Effector memory CD4-positive, alpha-beta T cell (primary cell): ENCODE measurements at regions not wholly inside any gene's neighbourhood (a gene's known extent, or its start where the extent isn't known, plus 50 kb on each side); places are given as distances from the start of the nearest gene placed in this dataset.

Experiments
- DNase-seq, 3 donors: peaks; one replicate each; pipeline ENCODE4 v3.0.0-alpha.2; 2020
- H3K27ac ChIP-seq: 2 replicates; pipeline ENCODE4 v1.7.0; 2013; ENCODE audit warnings: mild to moderate bottlenecking, low read length, moderate library complexity; ENCODE audit not compliant: insufficient read depth, poor library complexity, severe bottlenecking
- H3K27me3 ChIP-seq: replicated peaks from 2 replicates; pipeline ENCODE4 v1.7.0; 2013; ENCODE audit warnings: mild to moderate bottlenecking, low read length; ENCODE audit not compliant: insufficient read depth, control insufficient read depth, poor library complexity, severe bottlenecking
- H3K36me3 ChIP-seq: 2 replicates; pipeline ENCODE4 v1.7.0; 2013; ENCODE audit warnings: mild to moderate bottlenecking, low read length, moderate library complexity; ENCODE audit not compliant: control insufficient read depth, insufficient read depth
- H3K4me1 ChIP-seq: 2 replicates; pipeline ENCODE4 v1.7.0; 2013; ENCODE audit warnings: low read length, mild to moderate bottlenecking; ENCODE audit not compliant: control insufficient read depth, insufficient read depth, poor library complexity, severe bottlenecking
- H3K4me3 ChIP-seq: 2 replicates; pipeline ENCODE4 v1.7.0; 2013; ENCODE audit warnings: low read length, low read depth, mild to moderate bottlenecking; ENCODE audit not compliant: insufficient read depth, poor library complexity, severe bottlenecking
- H3K9me3 ChIP-seq: 2 replicates; pipeline ENCODE4 v1.7.0; 2013; ENCODE audit warnings: mild to moderate bottlenecking, low read length, moderate library complexity; ENCODE audit not compliant: control insufficient read depth

- Histone ChIP-seq H3K9me3 (no peaks in the 10 kb centered on the region), H3K27me3 (no peaks in the 10 kb centered on the region), H3K4me1 (no peaks in the 10 kb centered on the region), H3K27ac (no peak overlapping the region), H3K4me3 (no peak overlapping the region), H3K36me3 (no peaks in the 10 kb centered on the region)
- no peak for DNase-seq
Observed at GRCh38 chr17:6938637-6939036, 57.2 kb upstream of the ALOX12 start.

GRCh38 chr17:6940186-6940649, 55.6 kb upstream of the ALOX12 start:
- Histone ChIP-seq H3K4me3 (no peak overlapping the region), H3K27ac (no peak overlapping the region)
- no peak for DNase-seq

GRCh38 chr17:6941989-6942388, 53.9 kb upstream of the ALOX12 start:
- Histone ChIP-seq H3K4me1 (no peaks in the 10 kb centered on the region), H3K4me3 (no peak overlapping the region), H3K9me3 (no peaks in the 10 kb centered on the region), H3K36me3 (no peaks in the 10 kb centered on the region), H3K27me3 (no peaks in the 10 kb centered on the region), H3K27ac (no peak overlapping the region)
- DNase-seq: no peak

More at GRCh38 chr17:6940186-6940649, 55.6 kb upstream of the ALOX12 start:
- Histone ChIP-seq H3K27me3 (no peaks in the 10 kb centered on the region), H3K36me3 (no peaks in the 10 kb centered on the region), H3K9me3 (no peaks in the 10 kb centered on the region), H3K4me1 (no peaks in the 10 kb centered on the region)

GRCh38 chr17:6943406-6943805, 52.4 kb upstream of the ALOX12 start:
- Histone ChIP-seq H3K27ac (no peak overlapping the region), H3K27me3 (no peaks in the 10 kb centered on the region), H3K9me3 (no peaks in the 10 kb centered on the region), H3K36me3 (no peaks in the 10 kb centered on the region), H3K4me1 (no peaks in the 10 kb centered on the region), H3K4me3 (no peak overlapping the region)
- no peak for DNase-seq
